IMR-90 (cell line): ENCODE measurements at regions not wholly inside any gene's neighbourhood (a gene's known extent, or its start where the extent isn't known, plus 50 kb on each side); places are given as distances from the start of the nearest gene placed in this dataset.

Experiments
- ATAC-seq: fragments of 200-7000 bp; cut with Tn5 transposase; 2 replicates; pipeline ENCODE4 v1.9.1; 2020; ENCODE audit warnings: low read depth, mild to moderate bottlenecking, moderate library complexity
- BruUV-seq: library from RNA; stranded (reverse); fragments of 400-500 nt; replicated peaks from 2 replicates; lab custom pipeline; 2021; lab: Mats Ljungman, UMichigan
- CTCF ChIA-PET: fragments of 300-600 bp; formaldehyde crosslinking; extraction: SDS; loops from one replicate; lab custom pipeline; 2021; ENCODE audit warnings: antibody characterized with exemption; lab: Yijun Ruan, JAX
- POLR2A ChIA-PET: fragments of 300-600 bp; sonication (Branson Sonifier 250); formaldehyde crosslinking; loops from one replicate; lab custom pipeline; 2022; ENCODE audit warnings: antibody characterized with exemption; ENCODE audit not compliant: unreplicated experiment; lab: Charles Lee
- DNase-seq: peaks from one replicate; pipeline ENCODE4 v3.0.0; 2013
- H2AFZ ChIP-seq: replicated peaks from 2 replicates; pipeline ENCODE3; 2013; ENCODE audit warnings: low read length, mild to moderate bottlenecking; ENCODE audit not compliant: poor library complexity
- H2AK5ac ChIP-seq: 2 replicates; pipeline ENCODE4 v1.6.1; 2013; ENCODE audit warnings: low read depth, low read length, inconsistent platforms
- H2AK9ac ChIP-seq: replicated peaks from 2 replicates; pipeline ENCODE3; 2013; ENCODE audit warnings: mild to moderate bottlenecking, low read depth, low read length, moderate library complexity; ENCODE audit not compliant: poor library complexity
- H2BK120ac ChIP-seq: 2 replicates; pipeline ENCODE4 v1.6.1; 2013; ENCODE audit warnings: low read depth, low read length, inconsistent platforms
- H2BK15ac ChIP-seq: 3 replicates; pipeline ENCODE4 v1.6.1; 2013; ENCODE audit warnings: low read depth, low read length, inconsistent platforms
- H2BK20ac ChIP-seq: 2 replicates; pipeline ENCODE4 v1.6.1; 2013; ENCODE audit warnings: low read depth, mild to moderate bottlenecking, inconsistent platforms, low read length, moderate library complexity
- H2BK5ac ChIP-seq: 2 replicates; pipeline ENCODE4 v1.6.1; 2013; ENCODE audit warnings: mild to moderate bottlenecking, low read depth, low read length, inconsistent platforms; ENCODE audit not compliant: poor library complexity, severe bottlenecking
- H3K14ac ChIP-seq: replicated peaks from 2 replicates; pipeline ENCODE4 v1.6.1; 2013; ENCODE audit warnings: low read depth, low read length, inconsistent platforms
- H3K18ac ChIP-seq: 2 replicates; pipeline ENCODE4 v1.6.1; 2013; ENCODE audit warnings: low read depth, low read length, control low read depth
- H3K23ac ChIP-seq: 2 replicates; pipeline ENCODE4 v1.6.1; 2013; ENCODE audit warnings: low read depth, low read length, inconsistent platforms
- H3K27ac ChIP-seq: 2 replicates; pipeline ENCODE4 v1.5.1; 2013; ENCODE audit warnings: mild to moderate bottlenecking, control low read depth, low read length; ENCODE audit not compliant: insufficient read depth
- H3K27me3 ChIP-seq: 2 replicates; pipeline ENCODE4 v1.6.1; 2013; ENCODE audit warnings: low read length; ENCODE audit not compliant: control insufficient read depth, insufficient read depth
- H3K36me3 ChIP-seq: 2 replicates; pipeline ENCODE4 v1.6.1; 2013; ENCODE audit warnings: low read length, mixed read lengths; ENCODE audit not compliant: control insufficient read depth, insufficient read depth
- H3K4ac ChIP-seq: 2 replicates; pipeline ENCODE4 v1.6.1; 2013; ENCODE audit warnings: low read depth, low read length, inconsistent platforms
- H3K4me1 ChIP-seq: 2 replicates; pipeline ENCODE4 v1.6.1; 2013; ENCODE audit warnings: low read length, mixed read lengths; ENCODE audit not compliant: control insufficient read depth, insufficient read depth
- H3K4me2 ChIP-seq: 2 replicates; pipeline ENCODE4 v1.6.1; 2013; ENCODE audit warnings: low read depth, mild to moderate bottlenecking, control low read depth, low read length, moderate library complexity
- H3K4me3 ChIP-seq: 2 replicates; pipeline ENCODE4 v1.5.1; 2013; ENCODE audit warnings: low read depth, mild to moderate bottlenecking, control low read depth, low read length, moderate library complexity; ENCODE audit not compliant: insufficient read depth
- H3K56ac ChIP-seq: 2 replicates; pipeline ENCODE4 v1.6.1; 2013; ENCODE audit warnings: low read length, inconsistent platforms; ENCODE audit not compliant: insufficient read depth; ENCODE audit errors: extremely low read depth
- H3K79me1 ChIP-seq, 2 experiments: 2 replicates each; pipeline ENCODE4 v1.6.1; 2013; ENCODE audit warnings: low read length in 2 of 2, inconsistent platforms in 1 of 2, low read depth in 1 of 2
- H3K9ac ChIP-seq: 2 replicates; pipeline ENCODE4 v1.6.1; 2013; ENCODE audit warnings: low read depth, low read length, control low read depth
- H3K9me1 ChIP-seq: 2 replicates; pipeline ENCODE4 v1.6.1; 2013; ENCODE audit warnings: low read length, inconsistent platforms; ENCODE audit not compliant: insufficient read depth
- H3K9me3 ChIP-seq: 2 replicates; pipeline ENCODE4 v1.6.1; 2013; ENCODE audit warnings: low read length; ENCODE audit not compliant: control insufficient read depth, insufficient read depth
- H4K20me1 ChIP-seq: 2 replicates; pipeline ENCODE4 v1.6.1; 2013; ENCODE audit warnings: low read length, inconsistent platforms; ENCODE audit not compliant: insufficient read depth
- H4K5ac ChIP-seq: 2 replicates; pipeline ENCODE4 v1.6.1; 2013; ENCODE audit warnings: mild to moderate bottlenecking, low read depth, low read length, control low read depth
- H4K8ac ChIP-seq, 2 experiments: 2 replicates each; pipeline ENCODE4 v1.6.1; 2013; ENCODE audit warnings: low read depth in 2 of 2, low read length in 2 of 2, control low read depth in 1 of 2, inconsistent platforms in 1 of 2
- H4K91ac ChIP-seq: 2 replicates; pipeline ENCODE4 v1.6.1; 2013; ENCODE audit warnings: low read depth, low read length, inconsistent platforms; ENCODE audit not compliant: insufficient read depth
- BHLHE40 ChIP-seq: fragments of 150-350 bp; IDR thresholded peaks from 2 replicates; pipeline ENCODE4 v1.6.1; 2016; ENCODE audit warnings: mild to moderate bottlenecking, low read depth, low read length
- CEBPB ChIP-seq: IDR thresholded peaks from 2 replicates; pipeline ENCODE4 v1.6.1; 2012; ENCODE audit warnings: low read depth, low read length, improper control_type of control experiment
- CHD1 ChIP-seq: IDR thresholded peaks from 2 replicates; pipeline ENCODE4 v1.6.1; 2012; ENCODE audit warnings: low read depth, low read length, improper control_type of control experiment
- CTCF ChIP-seq: conservative IDR thresholded peaks from 2 replicates; pipeline ENCODE4 v1.5.1; 2012; ENCODE audit warnings: mild to moderate bottlenecking, low read depth, low read length, improper control_type of control experiment
- FOS ChIP-seq: fragments of 150-350 bp; IDR thresholded peaks from 2 replicates; pipeline ENCODE4 v1.6.1; 2016; ENCODE audit warnings: low read depth, low read length
- MAFK ChIP-seq: IDR thresholded peaks from 2 replicates; pipeline ENCODE4 v1.6.1; 2012; ENCODE audit warnings: low read depth, low read length, improper control_type of control experiment
- MAZ ChIP-seq: IDR thresholded peaks from 2 replicates; pipeline ENCODE4 v1.6.1; 2012; ENCODE audit warnings: low read depth, mild to moderate bottlenecking, low read length, improper control_type of control experiment, moderate library complexity, borderline replicate concordance
- MXI1 ChIP-seq: IDR thresholded peaks from 2 replicates; pipeline ENCODE4 v1.6.1; 2012; ENCODE audit warnings: low read depth, mild to moderate bottlenecking, low read length, moderate library complexity, borderline replicate concordance
- NFE2L2 ChIP-seq: fragments of 150-350 bp; IDR thresholded peaks from 2 replicates; pipeline ENCODE4 v1.6.1; 2016; ENCODE audit warnings: low read depth, mild to moderate bottlenecking, low read length
- POLR2A ChIP-seq: IDR thresholded peaks from 2 replicates; pipeline ENCODE4 v1.6.1; 2012; ENCODE audit warnings: mild to moderate bottlenecking, low read depth, low read length
- RAD21 ChIP-seq: IDR thresholded peaks from 2 replicates; pipeline ENCODE4 v1.6.1; 2012; ENCODE audit warnings: low read length, improper control_type of control experiment
- RCOR1 ChIP-seq: IDR thresholded peaks from 2 replicates; pipeline ENCODE4 v1.6.1; 2012; ENCODE audit warnings: mild to moderate bottlenecking, low read length, improper control_type of control experiment; ENCODE audit not compliant: insufficient replicate concordance
- RFX5 ChIP-seq: IDR thresholded peaks from 2 replicates; pipeline ENCODE4 v1.8.0; 2012; ENCODE audit warnings: low read depth, mild to moderate bottlenecking, low read length, moderate library complexity
- SMC3 ChIP-seq: fragments of 150-350 bp; IDR thresholded peaks from 2 replicates; pipeline ENCODE4 v1.6.1; 2016; ENCODE audit warnings: low read depth, mild to moderate bottlenecking, antibody characterized with exemption, low read length, moderate library complexity
- WGBS, 2 experiments: methylation state at CpG; one replicate each; pipeline versions ENCODE4 v1.1.5 to v1.1.7; 2013; ENCODE audit warnings: missing lambda C conversion rate in 2 of 2; ENCODE audit not compliant: insufficient read length in 1 of 2; ENCODE audit errors: extremely low coverage in 2 of 2; 5-methylcytosine and 5-hydroxymethylcytosine counted together
- dilution Hi-C: fragments of 300-500 bp; cut with HindIII; formaldehyde crosslinking; loops from one replicate; pipeline ENCODE4 v1.14.3; 2018; ENCODE audit warnings: low sequenced_read_pairs; ENCODE audit not compliant: unreplicated experiment
- in situ Hi-C: fragments of 300-500 bp; cut with MboI; formaldehyde crosslinking; loops from 3 replicates; pipeline ENCODE4 v1.14.3; 2019; ENCODE audit warnings: low sequenced_read_pairs, inconsistent platforms, mixed read lengths
- intact Hi-C: fragments of 100-400 bp; cut with micrococcal nuclease; formaldehyde crosslinking; loops from 2 replicates; pipeline ENCODE4 v1.10.0; 2022
- TF ChIP-seq, protein P1 (sequence below): fragments of 150-350 bp; IDR thresholded peaks from 2 replicates; pipeline ENCODE4 v1.6.1; 2016; ENCODE audit warnings: low read depth, mild to moderate bottlenecking, low read length, moderate library complexity, borderline replicate concordance
- TF ChIP-seq, protein P2 (sequence below): fragments of 150-350 bp; IDR thresholded peaks from 2 replicates; pipeline ENCODE4 v1.6.1; 2017; ENCODE audit warnings: mild to moderate bottlenecking, antibody characterized with exemption, low read length, low read depth

DNA sequence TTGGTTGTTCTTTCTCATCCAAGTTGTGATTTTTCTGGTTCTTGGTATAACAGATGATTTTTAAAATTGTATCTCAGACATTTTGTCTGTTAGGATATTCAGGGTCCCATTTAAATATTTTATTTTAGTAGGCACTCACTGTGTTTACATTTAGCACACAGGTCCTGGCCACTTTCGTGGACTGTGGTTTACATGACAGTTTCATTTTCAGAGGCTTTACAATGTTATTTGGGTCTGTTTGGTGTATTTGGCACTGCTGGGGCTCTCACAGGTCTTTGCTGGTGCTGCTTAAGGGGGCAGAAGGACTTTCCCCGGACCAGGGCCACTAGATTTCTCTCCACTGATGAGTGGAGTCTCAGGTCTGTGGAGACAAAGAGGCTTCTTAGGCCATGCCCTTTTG is 75.5 kb upstream of the TGM3 start:
- no peak overlapping the region for H3K4me2 ChIP-seq
- H4K20me1 ChIP-seq = no peaks in the 10 kb centered on the region
- no peak overlapping the region for H3K23ac ChIP-seq
- no peaks in the 10 kb centered on the region for H3K9me1 ChIP-seq
- BruUV-seq = no TSS peak
- H3K9me3 ChIP-seq = no peaks in the 10 kb centered on the region
- H3K4me1 ChIP-seq = no peaks in the 10 kb centered on the region
- intact Hi-C loops (no loop called here), in situ Hi-C loops (no loop called here), dilution Hi-C loops (no loop called here)
- H4K8ac ChIP-seq = no peak overlapping the region
- H2BK15ac ChIP-seq = no peak overlapping the region
- no peak overlapping the region for H4K5ac ChIP-seq
- no CpG with 5 or more reads among the region's 2 CpGs for WGBS, 2 experiments
- no peak overlapping the region for H3K18ac ChIP-seq
- H2AK9ac ChIP-seq = no peak overlapping the region
- H2AFZ ChIP-seq = no peak overlapping the region
- TF ChIP-seq SMC3 = no peak
- TF ChIP-seq CHD1 = no peak
- TF ChIP-seq BHLHE40 = no peak
- TF ChIP-seq CTCF = no peak
- TF ChIP-seq RFX5 = no peak
- TF ChIP-seq RAD21 = no peak
- TF ChIP-seq, protein P1, sequence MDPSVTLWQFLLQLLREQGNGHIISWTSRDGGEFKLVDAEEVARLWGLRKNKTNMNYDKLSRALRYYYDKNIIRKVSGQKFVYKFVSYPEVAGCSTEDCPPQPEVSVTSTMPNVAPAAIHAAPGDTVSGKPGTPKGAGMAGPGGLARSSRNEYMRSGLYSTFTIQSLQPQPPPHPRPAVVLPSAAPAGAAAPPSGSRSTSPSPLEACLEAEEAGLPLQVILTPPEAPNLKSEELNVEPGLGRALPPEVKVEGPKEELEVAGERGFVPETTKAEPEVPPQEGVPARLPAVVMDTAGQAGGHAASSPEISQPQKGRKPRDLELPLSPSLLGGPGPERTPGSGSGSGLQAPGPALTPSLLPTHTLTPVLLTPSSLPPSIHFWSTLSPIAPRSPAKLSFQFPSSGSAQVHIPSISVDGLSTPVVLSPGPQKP = no peak
- TF ChIP-seq NFE2L2 = no peak
- no peak for TF ChIP-seq CEBPB
- no peak for TF ChIP-seq MAFK
- TF ChIP-seq MAZ = no peak
- TF ChIP-seq, protein P2, sequence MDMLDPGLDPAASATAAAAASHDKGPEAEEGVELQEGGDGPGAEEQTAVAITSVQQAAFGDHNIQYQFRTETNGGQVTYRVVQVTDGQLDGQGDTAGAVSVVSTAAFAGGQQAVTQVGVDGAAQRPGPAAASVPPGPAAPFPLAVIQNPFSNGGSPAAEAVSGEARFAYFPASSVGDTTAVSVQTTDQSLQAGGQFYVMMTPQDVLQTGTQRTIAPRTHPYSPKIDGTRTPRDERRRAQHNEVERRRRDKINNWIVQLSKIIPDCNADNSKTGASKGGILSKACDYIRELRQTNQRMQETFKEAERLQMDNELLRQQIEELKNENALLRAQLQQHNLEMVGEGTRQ = no peak
- TF ChIP-seq FOS = no peak
- TF ChIP-seq POLR2A = no peak
- no peak for TF ChIP-seq MXI1
- no peak for TF ChIP-seq RCOR1
- no peak overlapping the region for H3K27ac ChIP-seq
- no peak overlapping the region for H3K56ac ChIP-seq
- H3K36me3 ChIP-seq = no peaks in the 10 kb centered on the region
- no peak overlapping the region for H2BK120ac ChIP-seq
- H3K27me3 ChIP-seq = peaks cover 2% of the 10 kb centered on the region; the same call in 1 of the 2 replicates
- H3K14ac ChIP-seq = no peak overlapping the region
- H3K9ac ChIP-seq = no peak overlapping the region
- H3K79me1 ChIP-seq = no peaks in the 10 kb centered on the region
- no peak overlapping the region for H3K4ac ChIP-seq
- ATAC-seq (no peak), DNase-seq (no peak)
- H3K4me3 ChIP-seq = no peak overlapping the region
- no peak overlapping the region for H2BK20ac ChIP-seq
- ChIA-PET POLR2A (no interaction called here), CTCF (interaction anchor here (1.5 kb wide), 1 partner anchor 13 kb away, joined by 4 read pairs; no protein-coding TSS in a partner anchor)
- H2AK5ac ChIP-seq = no peak overlapping the region
- no peak overlapping the region for H2BK5ac ChIP-seq
- no peak overlapping the region for H4K91ac ChIP-seq
